Mucosa of stomach (tissue), 1 donor: ENCODE measurements at regions not wholly inside any gene's neighbourhood (a gene's known extent, or its start where the extent isn't known, plus 50 kb on each side); places are given as distances from the start of the nearest gene placed in this dataset.

ENCODE experiments used
- H3K27me3 ChIP-seq: one replicate; pipeline ENCODE4 v1.7.0; 2013; ENCODE audit warnings: mild to moderate bottlenecking, low read length; ENCODE audit not compliant: control insufficient read depth, insufficient read depth
- H3K36me3 ChIP-seq: one replicate; pipeline ENCODE4 v1.7.0; 2013; ENCODE audit warnings: low read length; ENCODE audit not compliant: control insufficient read depth, insufficient read depth
- H3K4me1 ChIP-seq: one replicate; pipeline ENCODE4 v1.7.0; 2013; ENCODE audit warnings: mild to moderate bottlenecking, low read length; ENCODE audit not compliant: control insufficient read depth, insufficient read depth
- H3K4me3 ChIP-seq: one replicate; pipeline ENCODE4 v1.7.0; 2013; ENCODE audit warnings: low read length
- H3K9ac ChIP-seq: one replicate; pipeline ENCODE4 v1.7.0; 2013; ENCODE audit warnings: mild to moderate bottlenecking, low read length, moderate library complexity
- H3K9me3 ChIP-seq: one replicate; pipeline ENCODE4 v1.7.0; 2013; ENCODE audit warnings: mild to moderate bottlenecking, low read length, moderate library complexity; ENCODE audit not compliant: control insufficient read depth
- donor health status: Pancreatic carcinoma.

DNA sequence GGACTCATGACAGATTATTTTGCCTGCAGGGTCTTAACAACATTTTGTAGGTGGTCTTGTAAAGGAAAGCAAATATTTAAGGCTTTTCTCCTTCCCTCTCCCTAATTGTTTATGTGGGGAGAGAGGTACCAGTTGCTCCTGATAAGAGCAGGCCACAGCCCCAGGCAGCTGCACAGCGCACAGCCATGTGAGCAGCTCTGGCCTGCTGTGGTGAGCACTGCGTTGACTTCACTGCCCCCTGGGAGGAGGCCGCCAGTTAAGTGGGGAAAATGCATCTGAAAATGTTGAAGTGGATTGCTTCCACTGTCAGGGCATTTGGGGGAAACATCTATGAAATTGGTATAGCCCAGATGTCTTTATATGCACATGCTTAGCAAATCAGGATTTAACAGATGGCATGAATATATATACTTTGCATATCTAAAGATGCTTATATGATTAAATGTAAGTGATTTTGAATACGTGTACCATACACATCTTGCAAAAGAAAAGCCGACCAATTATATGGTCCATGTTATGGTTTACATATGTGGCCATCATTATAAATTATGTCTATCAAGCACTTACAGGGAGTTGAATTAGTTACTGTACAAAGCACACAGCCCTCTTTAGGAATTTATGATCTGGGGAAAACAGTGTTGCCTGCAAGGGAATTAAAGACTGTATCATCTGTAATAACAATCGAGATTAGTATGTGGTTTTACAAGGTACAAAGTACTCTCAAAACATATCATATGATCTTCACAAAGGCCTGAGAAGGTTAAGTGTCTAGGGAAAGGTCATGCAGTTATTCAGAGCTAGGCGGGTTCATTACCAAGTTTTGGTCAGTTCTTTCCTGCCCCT, 132.1 kb downstream of the RHOU start:
- H3K9me3 ChIP-seq: no peaks in the 10 kb centered on the region
- H3K36me3 ChIP-seq: no peaks in the 10 kb centered on the region
- peaks cover 45% of the 10 kb centered on the region for H3K4me1 ChIP-seq
- no peak overlapping the region for H3K4me3 ChIP-seq
- H3K9ac ChIP-seq: no peak overlapping the region
- no peaks in the 10 kb centered on the region for H3K27me3 ChIP-seq

GRCh38 chr1:228867951-228868730, 132.9 kb downstream of the RHOU start:
- Histone ChIP-seq H3K4me1 (peaks cover 37% of the 10 kb centered on the region), H3K27me3 (no peaks in the 10 kb centered on the region), H3K36me3 (no peaks in the 10 kb centered on the region), H3K9me3 (no peaks in the 10 kb centered on the region), H3K4me3 (no peak overlapping the region), H3K9ac (no peak overlapping the region)

DNA sequence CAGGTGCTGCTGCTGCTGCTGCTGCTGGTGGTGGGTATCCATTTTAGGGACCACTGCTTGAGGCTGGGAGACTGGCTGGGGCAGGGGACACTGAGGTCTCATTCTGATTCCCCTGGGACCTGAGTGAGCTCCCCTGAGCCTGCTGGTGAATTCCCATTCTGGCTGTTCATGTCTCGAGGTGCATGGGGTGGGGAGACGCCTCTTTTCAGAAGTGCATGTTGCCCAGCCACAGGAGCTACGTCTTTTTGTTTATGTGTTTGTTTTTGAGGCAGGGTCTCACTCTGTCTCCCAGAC, 133.4 kb downstream of the RHOU start:
- no peak overlapping the region for H3K4me3 ChIP-seq
- H3K27me3 ChIP-seq: no peaks in the 10 kb centered on the region
- no peaks in the 10 kb centered on the region for H3K9me3 ChIP-seq
- H3K9ac ChIP-seq: no peak overlapping the region
- peaks cover 32% of the 10 kb centered on the region for H3K4me1 ChIP-seq
- no peaks in the 10 kb centered on the region for H3K36me3 ChIP-seq

- no peak overlapping the region for H3K4me3 ChIP-seq
- H3K4me1 ChIP-seq: peaks cover 25% of the 10 kb centered on the region
- H3K9me3 ChIP-seq: no peaks in the 10 kb centered on the region
- H3K9ac ChIP-seq: no peak overlapping the region
- no peaks in the 10 kb centered on the region for H3K36me3 ChIP-seq
- H3K27me3 ChIP-seq: no peaks in the 10 kb centered on the region
Observed at GRCh38 chr1:228869312-228869824, 134.1 kb downstream of the RHOU start.

GRCh38 chr1:228870041-228870713, 134.9 kb downstream of the RHOU start:
- Histone ChIP-seq H3K9ac (no peak overlapping the region), H3K27me3 (no peaks in the 10 kb centered on the region), H3K9me3 (no peaks in the 10 kb centered on the region), H3K4me3 (no peak overlapping the region), H3K36me3 (no peaks in the 10 kb centered on the region), H3K4me1 (peaks cover 20% of the 10 kb centered on the region)

GRCh38 chr1:228871314-228872061, 136.2 kb downstream of the RHOU start:
- H3K4me3 ChIP-seq: no peak overlapping the region
- no peaks in the 10 kb centered on the region for H3K36me3 ChIP-seq
- no peak overlapping the region for H3K9ac ChIP-seq
- no peaks in the 10 kb centered on the region for H3K27me3 ChIP-seq
- H3K4me1 ChIP-seq: peaks cover 17% of the 10 kb centered on the region
- H3K9me3 ChIP-seq: no peaks in the 10 kb centered on the region

DNA sequence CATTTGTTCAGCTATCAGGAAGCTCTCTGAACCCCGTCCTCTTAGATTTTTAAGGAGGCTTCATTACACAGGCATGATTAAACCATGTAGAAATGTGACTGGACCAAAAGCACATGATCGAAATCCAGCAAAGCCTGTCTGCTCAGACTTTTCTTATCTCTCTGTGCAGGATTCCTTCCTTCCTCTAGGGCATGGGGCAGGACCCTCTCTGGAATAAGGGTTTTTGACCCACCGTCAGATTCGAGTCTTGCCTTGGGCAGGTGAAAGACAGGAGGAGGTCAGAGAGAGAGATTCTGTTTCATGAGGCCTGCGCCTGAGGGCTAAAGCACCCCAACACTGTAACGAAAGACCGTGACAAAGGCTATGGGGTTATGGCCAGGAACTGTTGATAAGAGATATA, 136.8 kb downstream of the RHOU start:
- Histone ChIP-seq H3K4me1 (peaks cover 11% of the 10 kb centered on the region), H3K27me3 (no peaks in the 10 kb centered on the region), H3K9ac (no peak overlapping the region), H3K9me3 (no peaks in the 10 kb centered on the region), H3K4me3 (no peak overlapping the region), H3K36me3 (no peaks in the 10 kb centered on the region)

GRCh38 chr1:228873709-228874108, 138.4 kb downstream of the RHOU start:
- no peak overlapping the region for H3K9ac ChIP-seq
- H3K9me3 ChIP-seq: no peaks in the 10 kb centered on the region
- H3K4me3 ChIP-seq: no peak overlapping the region
- no peaks in the 10 kb centered on the region for H3K27me3 ChIP-seq
- no peaks in the 10 kb centered on the region for H3K4me1 ChIP-seq
- H3K36me3 ChIP-seq: no peaks in the 10 kb centered on the region

- no peak overlapping the region for H3K4me3 ChIP-seq
- no peaks in the 10 kb centered on the region for H3K9me3 ChIP-seq
- no peaks in the 10 kb centered on the region for H3K4me1 ChIP-seq
- no peaks in the 10 kb centered on the region for H3K36me3 ChIP-seq
- no peaks in the 10 kb centered on the region for H3K27me3 ChIP-seq
- no peak overlapping the region for H3K9ac ChIP-seq
Observed at GRCh38 chr1:228875741-228876140, 140.5 kb downstream of the RHOU start.

DNA sequence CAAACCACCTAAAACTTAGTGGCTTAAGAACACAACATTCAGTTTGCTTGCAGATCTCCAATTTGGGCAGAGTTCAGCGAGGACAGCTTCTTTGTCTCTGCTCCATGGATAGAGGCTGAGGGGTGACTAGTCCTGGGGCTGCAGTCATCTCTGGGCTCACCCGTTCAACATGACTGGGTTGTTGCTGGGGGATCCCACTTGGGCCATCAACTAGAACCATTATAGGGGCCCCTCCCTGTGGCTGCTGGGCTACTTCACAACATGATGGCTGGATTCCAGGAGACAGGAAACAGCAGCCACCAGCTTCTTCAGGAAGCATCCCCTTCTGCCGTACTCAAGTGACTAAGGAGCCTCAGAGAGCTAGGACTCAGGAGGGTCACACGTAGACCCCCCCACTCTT, 140.9 kb downstream of the RHOU start:
- H3K4me3 ChIP-seq: no peak overlapping the region
- no peaks in the 10 kb centered on the region for H3K4me1 ChIP-seq
- H3K9ac ChIP-seq: no peak overlapping the region
- no peaks in the 10 kb centered on the region for H3K27me3 ChIP-seq
- no peaks in the 10 kb centered on the region for H3K9me3 ChIP-seq
- no peaks in the 10 kb centered on the region for H3K36me3 ChIP-seq

- no peak overlapping the region for H3K4me3 ChIP-seq
- no peaks in the 10 kb centered on the region for H3K27me3 ChIP-seq
- H3K36me3 ChIP-seq: no peaks in the 10 kb centered on the region
- H3K9me3 ChIP-seq: no peaks in the 10 kb centered on the region
- H3K9ac ChIP-seq: no peak overlapping the region
- H3K4me1 ChIP-seq: no peaks in the 10 kb centered on the region
Observed at GRCh38 chr1:228879164-228879563, 143.9 kb downstream of the RHOU start.
